Nephron progenitor cell (in vitro differentiated cells): ENCODE measurements at regions not wholly inside any gene's neighbourhood (a gene's known extent, or its start where the extent isn't known, plus 50 kb on each side); places are given as distances from the start of the nearest gene placed in this dataset.

ENCODE experiments used
- DNase-seq: peaks from one replicate; pipeline ENCODE4 v3.0.0; 2021
- H3K27ac Mint-ChIP-seq: 2 replicates; pipeline ENCODE4 v1.8.0; 2021; ENCODE audit warnings: mild to moderate bottlenecking, moderate library complexity, mixed read lengths
- H3K27me3 Mint-ChIP-seq: 2 replicates; pipeline ENCODE4 v1.8.0; 2021; ENCODE audit warnings: mild to moderate bottlenecking, low read depth, mixed read lengths; ENCODE audit not compliant: poor library complexity
- H3K36me3 Mint-ChIP-seq: 2 replicates; pipeline ENCODE4 v1.8.0; 2021; ENCODE audit warnings: low read depth, mixed read lengths
- H3K4me1 Mint-ChIP-seq: 2 replicates; pipeline ENCODE4 v1.8.0; 2021; ENCODE audit warnings: mixed read lengths
- H3K4me3 Mint-ChIP-seq: 2 replicates; pipeline ENCODE4 v1.8.0; 2021; ENCODE audit warnings: mild to moderate bottlenecking, moderate library complexity, mixed read lengths
- H3K9me3 Mint-ChIP-seq: 2 replicates; pipeline ENCODE4 v1.8.0; 2021; ENCODE audit warnings: mild to moderate bottlenecking, moderate library complexity, mixed read lengths
- TF ChIP-seq, protein P1 (sequence below): fragments of 200-600 bp; sonication (generic); IDR thresholded peaks from 2 replicates; pipeline ENCODE4 v1.5.0; 2021; ENCODE audit warnings: antibody characterized with exemption

DNA sequence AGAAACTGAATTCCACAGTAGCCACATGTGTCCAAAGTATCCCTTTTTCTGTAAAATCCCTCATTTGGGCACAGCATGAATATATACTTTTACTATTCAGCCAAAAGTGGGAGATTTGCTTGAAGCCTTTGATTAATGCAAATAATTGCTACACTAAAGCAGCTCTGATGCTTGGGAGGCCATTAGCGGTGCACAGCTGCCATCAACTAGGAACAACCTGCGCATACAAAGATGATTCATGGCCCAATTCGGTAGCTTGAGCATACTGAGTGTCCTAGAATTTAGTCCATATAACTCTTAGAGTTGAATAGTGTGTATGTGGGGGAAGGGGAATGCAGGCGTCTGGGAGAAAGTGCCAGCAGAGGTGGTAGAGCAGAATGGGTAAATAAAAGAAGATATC is 277.0 kb upstream of the RMST start:
- DNase-seq: no peak
- Mint-ChIP-seq H3K27ac (no peak overlapping the region), H3K4me3 (no peak overlapping the region), H3K27me3 (no peaks in the 10 kb centered on the region), H3K36me3 (peaks cover 66% of the 10 kb centered on the region), H3K9me3 (peaks cover 58% of the 10 kb centered on the region), H3K4me1 (peaks cover 21% of the 10 kb centered on the region)
- TF ChIP-seq, protein P1, sequence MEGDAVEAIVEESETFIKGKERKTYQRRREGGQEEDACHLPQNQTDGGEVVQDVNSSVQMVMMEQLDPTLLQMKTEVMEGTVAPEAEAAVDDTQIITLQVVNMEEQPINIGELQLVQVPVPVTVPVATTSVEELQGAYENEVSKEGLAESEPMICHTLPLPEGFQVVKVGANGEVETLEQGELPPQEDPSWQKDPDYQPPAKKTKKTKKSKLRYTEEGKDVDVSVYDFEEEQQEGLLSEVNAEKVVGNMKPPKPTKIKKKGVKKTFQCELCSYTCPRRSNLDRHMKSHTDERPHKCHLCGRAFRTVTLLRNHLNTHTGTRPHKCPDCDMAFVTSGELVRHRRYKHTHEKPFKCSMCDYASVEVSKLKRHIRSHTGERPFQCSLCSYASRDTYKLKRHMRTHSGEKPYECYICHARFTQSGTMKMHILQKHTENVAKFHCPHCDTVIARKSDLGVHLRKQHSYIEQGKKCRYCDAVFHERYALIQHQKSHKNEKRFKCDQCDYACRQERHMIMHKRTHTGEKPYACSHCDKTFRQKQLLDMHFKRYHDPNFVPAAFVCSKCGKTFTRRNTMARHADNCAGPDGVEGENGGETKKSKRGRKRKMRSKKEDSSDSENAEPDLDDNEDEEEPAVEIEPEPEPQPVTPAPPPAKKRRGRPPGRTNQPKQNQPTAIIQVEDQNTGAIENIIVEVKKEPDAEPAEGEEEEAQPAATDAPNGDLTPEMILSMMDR: no peak

DNA sequence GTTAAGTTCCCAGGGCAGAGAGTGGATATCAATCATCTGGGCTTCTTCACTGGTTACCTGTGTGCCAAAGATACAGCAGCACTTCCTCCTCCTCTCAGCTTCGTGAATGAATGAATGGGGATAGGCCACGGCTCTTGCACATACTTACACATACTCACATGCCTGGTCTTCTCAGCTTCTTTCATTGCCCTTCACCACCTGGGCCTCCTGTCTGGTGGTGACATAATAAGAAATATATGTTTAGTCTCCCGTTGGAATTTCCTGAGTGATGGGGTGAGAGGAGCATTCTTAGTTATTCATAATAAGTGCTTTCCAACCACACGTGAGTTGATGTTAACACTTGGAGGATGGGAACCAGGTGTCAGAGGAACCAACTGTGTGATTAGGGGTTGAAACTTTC is 268.1 kb upstream of the RMST start:
- no peak for DNase-seq
- Mint-ChIP-seq H3K27ac (no peak overlapping the region), H3K36me3 (peaks cover 40% of the 10 kb centered on the region), H3K9me3 (peaks cover 74% of the 10 kb centered on the region), H3K4me1 (peaks cover 11% of the 10 kb centered on the region), H3K4me3 (no peak overlapping the region), H3K27me3 (peaks cover 4% of the 10 kb centered on the region)
- TF ChIP-seq, protein P1: no peak

DNA sequence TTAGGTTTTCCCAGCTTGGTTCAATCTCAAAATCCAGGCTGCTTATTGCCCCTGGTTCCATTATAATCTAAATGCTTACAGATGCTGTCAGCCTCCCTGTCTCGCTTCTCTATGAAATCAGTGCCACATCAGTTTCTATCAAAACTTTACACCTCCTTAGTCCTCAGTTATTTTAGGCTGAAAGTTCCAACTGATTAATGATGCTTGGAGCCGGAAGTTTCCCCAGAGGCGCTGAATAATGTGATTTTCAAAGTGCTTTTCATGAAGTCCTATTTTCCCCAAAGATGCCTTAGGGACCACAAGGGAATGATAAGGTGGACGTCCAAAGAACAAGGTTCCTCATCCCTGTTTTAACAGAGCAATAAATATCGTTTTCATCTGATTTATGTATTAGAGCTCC is 262.4 kb upstream of the RMST start:
- Mint-ChIP-seq H3K4me3 (peak overlapping the region; percentile 24), H3K4me1 (peaks cover 21% of the 10 kb centered on the region), H3K27me3 (peaks cover 4% of the 10 kb centered on the region), H3K27ac (peak overlapping the region; percentile 71), H3K9me3 (peaks cover 64% of the 10 kb centered on the region), H3K36me3 (peaks cover 34% of the 10 kb centered on the region)
- TF ChIP-seq, protein P1: no peak
- no peak for DNase-seq

DNA sequence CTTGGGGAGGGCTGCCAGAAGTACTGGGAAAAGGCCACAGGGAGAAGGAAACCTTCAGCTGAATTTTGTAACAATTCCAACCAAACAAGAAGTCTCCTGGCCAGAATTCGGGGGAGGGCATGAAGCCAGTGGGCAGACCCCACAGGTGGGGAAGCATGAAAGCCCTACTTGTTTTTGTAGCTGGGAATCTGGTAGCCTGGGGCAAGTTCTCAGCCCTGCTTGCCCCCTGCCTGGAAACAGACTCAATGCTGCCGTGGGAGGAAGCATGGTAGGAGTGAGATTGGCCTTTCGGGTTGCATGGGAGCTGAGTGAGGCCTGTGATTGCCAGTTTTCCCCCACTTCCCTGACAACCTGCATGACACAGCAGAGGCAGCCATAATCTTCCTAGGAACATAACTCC is 259.2 kb upstream of the RMST start:
- H3K27ac Mint-ChIP-seq: no peak overlapping the region
- DNase-seq: no peak
- H3K4me1 Mint-ChIP-seq: peaks cover 17% of the 10 kb centered on the region
- TF ChIP-seq, protein P1: no peak
- peaks cover 30% of the 10 kb centered on the region for H3K36me3 Mint-ChIP-seq
- H3K4me3 Mint-ChIP-seq: no peak overlapping the region
- peaks cover 70% of the 10 kb centered on the region for H3K9me3 Mint-ChIP-seq
- no peaks in the 10 kb centered on the region for H3K27me3 Mint-ChIP-seq

DNA sequence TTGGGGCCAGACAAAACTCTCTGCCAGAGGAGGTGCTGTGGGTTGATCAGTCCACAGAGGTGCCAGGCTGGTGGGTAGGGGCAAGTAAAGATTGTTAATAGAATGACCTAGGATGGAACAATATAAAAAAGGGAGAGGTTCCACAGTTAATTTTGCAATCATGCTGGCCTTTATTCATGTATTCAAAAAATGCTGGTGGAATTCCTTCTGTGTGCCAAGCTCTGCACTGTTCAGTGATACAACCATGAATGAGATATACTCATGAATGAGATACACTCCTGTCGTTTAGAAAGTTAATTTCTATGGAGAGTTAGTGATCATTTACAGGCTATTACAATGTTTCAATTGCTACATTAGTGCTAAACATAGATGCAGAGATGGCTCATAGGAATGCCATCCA is 252.6 kb upstream of the RMST start:
- H3K36me3 Mint-ChIP-seq: peaks cover 14% of the 10 kb centered on the region
- peaks cover 47% of the 10 kb centered on the region for H3K9me3 Mint-ChIP-seq
- TF ChIP-seq, protein P1: no peak
- no peak overlapping the region for H3K4me3 Mint-ChIP-seq
- H3K27me3 Mint-ChIP-seq: no peaks in the 10 kb centered on the region
- H3K4me1 Mint-ChIP-seq: peaks cover 3% of the 10 kb centered on the region
- DNase-seq: no peak
- no peak overlapping the region for H3K27ac Mint-ChIP-seq

DNA sequence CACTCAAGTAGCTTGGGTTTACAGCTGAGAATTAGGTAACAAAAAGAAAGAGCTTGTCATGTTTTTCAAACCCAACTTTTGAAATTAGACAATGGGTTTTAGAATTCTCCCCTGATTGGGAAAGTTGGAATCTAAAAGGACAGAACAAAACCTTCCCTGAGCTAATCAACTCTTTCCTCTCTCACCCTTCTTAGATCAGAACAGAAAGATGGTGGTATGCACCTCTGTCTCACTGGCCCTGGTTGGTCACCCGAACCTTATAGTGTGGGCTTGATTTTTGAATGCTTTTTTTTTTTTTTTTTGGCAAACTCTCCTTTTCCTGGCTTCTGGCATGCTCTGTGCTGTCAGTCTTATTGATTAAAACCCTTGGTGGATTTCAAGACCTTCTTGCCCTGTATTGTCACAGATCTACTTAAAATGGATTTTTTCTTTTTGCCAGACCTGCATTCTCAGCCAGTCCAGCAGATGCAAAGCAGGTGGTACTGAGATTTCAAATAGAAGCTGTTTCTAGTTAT is 251.1 kb upstream of the RMST start:
- H3K4me1 Mint-ChIP-seq: peaks cover 15% of the 10 kb centered on the region
- DNase-seq: no peak
- no peaks in the 10 kb centered on the region for H3K27me3 Mint-ChIP-seq
- H3K36me3 Mint-ChIP-seq: peaks cover 7% of the 10 kb centered on the region
- TF ChIP-seq, protein P1: no peak
- peaks cover 33% of the 10 kb centered on the region for H3K9me3 Mint-ChIP-seq
- no peak overlapping the region for H3K4me3 Mint-ChIP-seq
- no peak overlapping the region for H3K27ac Mint-ChIP-seq
